ENCODE measurements at regions not wholly inside any gene's neighbourhood (a gene's known extent, or its start where the extent isn't known, plus 50 kb on each side); places are given as distances from the start of the nearest gene placed in this dataset.
"Not testable (repeated sequence)": the region's sequence is repeated elsewhere in the genome, so short reads cannot be mapped to it uniquely, and the experiment has no call there.

GRCh38 chr4:188988131-188988530, 848.9 kb downstream of the TRIML1 start:
- DNase-seq (ENCODE audit: extremely low read depth in 1 of 2, low read depth in 1 of 2) = no peak

GRCh38 chr4:188989371-188989770, 850.1 kb downstream of the TRIML1 start:
- DNase-seq (ENCODE audit: extremely low read depth in 1 of 2, low read depth in 1 of 2) = no peak

GRCh38 chr4:188992706-188993105, 853.5 kb downstream of the TRIML1 start:
- DNase-seq (ENCODE audit: extremely low read depth in 1 of 2, low read depth in 1 of 2) = no peak

- no peak for DNase-seq (ENCODE audit: extremely low read depth in 1 of 2, low read depth in 1 of 2)
Observed at GRCh38 chr4:188993871-188994270, 854.6 kb downstream of the TRIML1 start.

- DNase-seq (ENCODE audit: extremely low read depth in 1 of 2, low read depth in 1 of 2) = no peak
Observed at GRCh38 chr4:189001283-189001970, 862.2 kb downstream of the TRIML1 start.

DNA sequence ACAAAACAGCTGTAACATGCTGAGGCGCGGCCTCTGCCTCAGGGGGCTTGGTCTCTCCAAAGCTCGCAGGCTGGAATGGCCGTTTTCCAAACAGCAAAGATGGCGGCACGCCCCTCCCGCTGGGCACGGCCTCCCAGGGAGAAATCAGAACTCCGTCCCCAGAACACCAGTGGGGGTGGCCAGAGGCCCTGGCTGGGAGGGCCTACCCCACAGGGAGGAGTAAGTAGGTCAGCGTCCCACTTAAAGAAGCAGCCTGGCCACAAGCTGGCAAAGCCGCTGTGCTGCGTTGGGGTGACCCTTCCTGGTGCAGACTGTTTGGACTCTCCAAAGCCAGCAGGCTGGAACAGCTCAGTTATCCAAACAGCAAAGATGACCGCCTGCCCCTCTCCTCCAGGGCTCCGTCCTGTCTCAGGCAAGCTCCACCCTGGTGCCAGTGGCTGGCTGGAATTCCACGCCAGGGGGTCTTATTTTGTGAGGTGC, 862.8 kb downstream of the TRIML1 start:
- DNase-seq (ENCODE audit: extremely low read depth in 1 of 2, low read depth in 1 of 2) = no peak

DNA sequence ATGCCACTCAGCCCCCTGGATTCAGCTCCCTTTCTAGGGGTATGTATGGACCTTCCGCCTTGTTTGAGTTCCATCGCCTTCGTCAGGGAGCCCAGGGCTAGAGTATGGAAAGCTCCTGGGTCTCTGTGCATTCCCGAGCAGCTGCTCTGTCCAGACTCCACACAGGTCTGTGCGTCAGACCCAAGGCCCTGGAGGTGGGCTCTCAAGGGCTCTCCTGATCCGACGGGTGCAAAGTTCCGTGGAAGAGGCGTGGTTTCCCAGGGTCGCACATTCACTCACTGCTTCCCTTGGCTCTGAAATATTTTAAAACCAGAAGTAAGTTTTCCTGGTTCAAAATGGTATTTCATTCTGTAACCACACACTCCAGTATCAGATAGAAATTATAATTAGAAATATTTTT, 863.2 kb downstream of the TRIML1 start:
- DNase-seq (ENCODE audit: extremely low read depth in 1 of 2, low read depth in 1 of 2) = no peak

DNA sequence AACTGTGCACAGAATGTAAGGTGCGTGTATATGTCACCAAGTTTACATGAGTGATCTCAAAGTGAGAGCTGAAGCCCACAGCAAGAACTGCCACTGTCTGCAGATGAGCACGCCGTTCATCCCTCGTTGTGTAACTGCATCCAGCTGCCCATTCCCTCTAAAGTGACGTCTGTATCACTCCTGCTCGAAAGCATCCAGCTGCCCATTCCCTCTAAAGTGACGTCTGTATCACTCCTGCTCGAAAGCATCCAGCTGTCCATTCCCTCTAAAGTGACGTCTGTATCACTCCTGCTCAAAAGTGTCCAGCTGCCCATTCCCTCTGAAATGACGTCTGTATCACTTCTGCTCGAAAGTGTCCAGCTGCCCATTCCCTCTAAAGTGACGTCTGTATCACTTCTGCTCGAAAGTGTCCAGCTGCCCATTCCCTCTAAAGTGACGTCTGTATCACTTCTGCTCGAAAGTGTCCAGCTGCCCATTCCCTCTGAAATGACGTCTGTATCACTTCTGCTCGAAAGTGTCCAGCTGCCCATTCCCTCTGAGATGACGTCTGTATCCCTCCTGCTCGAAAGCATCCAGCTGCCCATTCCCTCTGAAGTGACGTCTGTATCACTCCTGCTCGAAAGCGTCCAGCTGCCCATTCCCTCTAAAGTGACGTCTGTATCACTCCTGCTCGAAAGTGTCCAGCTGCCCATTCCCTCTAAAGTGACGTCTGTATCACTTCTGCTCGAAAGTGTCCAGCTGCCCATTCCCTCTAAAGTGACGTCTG, 871.4 kb downstream of the TRIML1 start:
- DNase-seq (ENCODE audit: extremely low read depth in 1 of 2, low read depth in 1 of 2) = not testable (repeated sequence)

- no peak for DNase-seq (ENCODE audit: extremely low read depth in 1 of 2, low read depth in 1 of 2)
Observed at GRCh38 chr4:189021831-189022230, 882.6 kb downstream of the TRIML1 start.

GRCh38 chr4:189022440-189023035, 883.3 kb downstream of the TRIML1 start:
- DNase-seq (ENCODE audit: extremely low read depth in 1 of 2, low read depth in 1 of 2) = no peak

GRCh38 chr4:189029976-189030504, 890.8 kb downstream of the TRIML1 start:
- no peak for DNase-seq (ENCODE audit: extremely low read depth in 1 of 2, low read depth in 1 of 2)

DNA sequence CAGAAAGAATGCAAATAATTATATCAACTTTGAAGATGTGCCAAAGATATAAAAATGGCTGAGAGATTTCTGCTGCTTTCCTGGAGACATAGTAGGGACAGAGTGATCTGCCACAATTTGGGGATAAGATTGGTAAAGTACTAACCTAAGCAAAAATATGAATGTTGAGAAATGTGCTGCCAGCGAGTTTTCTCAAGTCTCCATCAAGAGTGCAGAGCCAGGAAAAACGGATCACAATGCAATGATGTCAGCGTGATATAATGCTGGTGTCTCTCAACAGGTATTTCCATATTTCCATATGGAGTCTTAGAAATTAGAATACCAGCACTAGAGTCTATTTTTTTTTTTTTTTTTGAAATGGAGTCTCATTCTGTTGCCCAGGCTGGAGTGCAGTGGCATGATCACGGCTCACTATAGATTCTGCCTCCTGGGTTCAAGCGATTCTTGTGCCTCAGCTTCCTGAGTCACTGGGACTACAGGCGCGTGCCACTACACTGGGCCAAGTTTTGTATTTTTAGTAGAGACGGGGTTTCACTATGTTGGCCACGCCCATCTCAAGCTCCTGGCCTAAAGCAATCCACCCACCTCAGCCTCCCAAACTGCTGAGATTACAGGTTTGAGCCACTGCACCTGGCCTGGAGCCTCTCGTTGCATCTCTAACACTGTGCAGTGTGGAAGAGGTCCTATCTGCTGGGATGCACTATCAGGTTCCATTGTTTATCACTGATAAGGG, 893.5 kb downstream of the TRIML1 start:
- no peak for DNase-seq (ENCODE audit: extremely low read depth in 1 of 2, low read depth in 1 of 2)

DNA sequence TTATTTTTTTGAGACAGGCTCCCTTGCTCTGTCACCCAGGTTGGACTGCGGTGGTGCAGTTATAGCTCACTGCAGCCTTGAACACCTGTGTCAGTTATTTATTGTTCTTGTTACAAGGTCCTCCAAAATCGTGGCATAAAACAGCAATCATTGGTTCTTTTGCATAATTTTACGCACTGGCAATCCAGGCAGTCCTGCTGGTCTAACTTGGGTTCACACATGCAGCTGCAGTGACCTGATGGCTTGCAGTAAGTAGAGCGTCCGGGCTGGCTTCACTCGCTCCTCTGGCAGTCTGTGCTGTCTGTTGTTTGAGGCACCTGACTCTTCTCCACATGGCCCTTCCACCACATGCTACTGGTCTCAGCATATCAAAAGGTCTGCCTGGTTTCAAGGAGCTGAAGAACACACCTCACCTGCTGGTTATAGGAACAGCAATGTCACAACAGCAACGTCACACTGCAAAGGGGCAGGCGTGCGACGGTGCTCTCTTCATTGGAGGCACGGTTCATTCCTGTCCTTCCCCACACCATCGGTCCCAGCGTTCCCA, 894.6 kb downstream of the TRIML1 start:
- DNase-seq (ENCODE audit: extremely low read depth in 1 of 2, low read depth in 1 of 2) = no peak

DNA sequence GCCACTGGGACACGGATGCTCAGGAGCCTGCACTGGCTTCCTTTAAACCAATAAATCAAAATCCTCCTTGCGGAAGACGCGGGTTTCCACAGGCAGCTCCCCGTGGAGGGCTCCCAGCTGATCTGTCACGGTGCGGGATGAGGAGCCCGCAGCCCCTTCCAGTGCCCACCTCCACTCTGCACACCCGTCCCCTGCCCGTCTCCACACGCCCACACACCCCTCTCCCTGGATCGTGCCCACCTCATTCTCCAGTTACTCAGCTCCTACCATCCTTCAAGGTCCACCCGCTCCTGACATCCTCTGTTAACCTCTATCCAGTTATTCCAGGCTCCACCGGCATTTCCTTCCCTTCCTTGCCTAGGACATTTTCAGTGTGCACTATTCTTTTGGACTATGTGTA, 895.9 kb downstream of the TRIML1 start:
- DNase-seq (ENCODE audit: extremely low read depth in 1 of 2, low read depth in 1 of 2) = no peak

DNA sequence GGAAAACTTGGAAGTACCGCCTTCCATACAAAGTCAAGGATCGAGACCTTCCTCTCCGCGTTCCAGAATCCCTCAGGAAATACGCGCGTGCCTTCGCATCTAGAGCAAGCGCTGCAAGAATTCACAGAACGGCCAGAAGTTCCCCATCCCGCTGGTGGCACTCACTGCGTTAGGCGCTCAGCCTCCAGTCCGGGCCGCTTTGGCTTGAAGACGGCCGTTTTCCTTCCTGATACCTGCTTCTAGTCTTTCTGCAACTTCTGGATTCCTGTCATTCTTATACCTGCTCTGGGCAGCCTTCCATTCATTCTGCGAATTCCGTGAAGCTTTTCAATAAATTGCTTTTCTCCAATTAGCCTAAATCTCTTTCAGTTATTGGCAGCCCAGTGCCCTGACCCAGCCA, 896.4 kb downstream of the TRIML1 start:
- no peak for DNase-seq (ENCODE audit: extremely low read depth in 1 of 2, low read depth in 1 of 2)

- no peak for DNase-seq (ENCODE audit: extremely low read depth in 1 of 2, low read depth in 1 of 2)
Observed at GRCh38 chr4:189036906-189037305, 897.7 kb downstream of the TRIML1 start.

- DNase-seq (ENCODE audit: extremely low read depth in 1 of 2, low read depth in 1 of 2) = no peak
Observed at GRCh38 chr4:189046642-189047041, 894.0 kb upstream of the FRG1 start.

GRCh38 chr4:189048119-189048518, 892.6 kb upstream of the FRG1 start:
- no peak for DNase-seq (ENCODE audit: extremely low read depth in 1 of 2, low read depth in 1 of 2)

DNA sequence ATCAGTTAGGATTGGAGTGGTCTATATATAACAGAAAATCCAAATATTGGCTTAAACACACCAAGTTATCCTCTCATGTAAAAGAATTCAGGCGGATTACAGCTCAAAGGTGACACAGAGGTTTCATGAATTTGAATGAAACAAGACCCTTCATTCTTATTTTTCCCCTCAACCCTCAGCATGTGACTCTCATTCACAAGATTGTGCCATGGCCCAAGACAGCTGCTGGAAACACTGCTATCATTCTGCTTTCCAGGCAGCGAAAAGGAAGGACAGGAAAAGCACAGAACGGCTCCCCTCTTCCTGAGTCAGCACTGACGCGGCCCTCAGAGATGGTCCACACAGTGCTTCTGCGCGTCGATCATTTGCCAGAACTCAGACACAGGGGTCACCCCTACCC, 891.0 kb upstream of the FRG1 start:
- no peak for DNase-seq (ENCODE audit: extremely low read depth in 1 of 2, low read depth in 1 of 2)

- DNase-seq (ENCODE audit: extremely low read depth in 1 of 2, low read depth in 1 of 2) = no peak
Observed at GRCh38 chr4:189050643-189051042, 890.0 kb upstream of the FRG1 start.

DNA sequence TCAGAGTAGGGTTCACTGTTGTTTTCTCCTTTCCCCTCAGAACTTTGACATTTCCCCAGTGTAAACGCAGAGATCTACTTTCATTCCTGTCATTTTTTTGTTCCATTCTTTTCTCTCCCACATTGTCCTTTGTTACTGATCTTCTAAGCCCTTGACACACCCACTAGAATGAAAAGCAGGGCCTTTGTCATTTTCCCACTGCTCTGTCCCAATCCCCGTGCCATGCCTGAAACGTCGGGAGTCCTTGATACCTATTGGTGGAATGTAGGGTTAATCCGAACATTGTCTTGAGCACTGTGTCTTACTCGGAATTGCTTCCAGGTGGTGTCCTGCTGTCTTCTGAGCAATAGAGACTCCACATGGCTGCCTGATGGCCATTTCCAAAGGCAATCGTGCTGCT, 887.1 kb upstream of the FRG1 start:
- DNase-seq (ENCODE audit: extremely low read depth in 1 of 2, low read depth in 1 of 2) = no peak

Data from activated CD8-positive, alpha-beta memory T cell treated with anti-CD3 and anti-CD28 coated beads for 1 hour (primary cell).